Spleen (tissue), 7 donors: ENCODE measurements at regions not wholly inside any gene's neighbourhood (a gene's known extent, or its start where the extent isn't known, plus 50 kb on each side); places are given as distances from the start of the nearest gene placed in this dataset.

Experiments
- CTCF ChIP-seq, 11 experiments: fragments of 200-600 bp in 7 of 11; fragments of 450-650 bp in 4 of 11; sonication (generic) in 4 of 11; IDR thresholded peaks in 8 of 11; conservative IDR thresholded peaks in 3 of 11; 1 replicate in 7 of 11; 2 replicates in 4 of 11; pipeline versions ENCODE4 v1.4.0 to v1.8.0; 2016 to 2021; ENCODE audit warnings: antibody characterized with exemption in 11 of 11, inconsistent platforms in 4 of 11, mild to moderate bottlenecking in 1 of 11
- POLR2A ChIP-seq, 3 donors: fragments of 450-650 bp; IDR thresholded peaks; one replicate each; pipeline ENCODE4 v1.5.1; 2017; ENCODE audit warnings: antibody characterized with exemption in 3 of 3, mild to moderate bottlenecking in 1 of 3
- donor health status: DM: no; HTN: no; CAD: no; lungs with moderate emphysema.
- donor health status: DM: no; HTN: no; CAD: no.
- donor health status: DM: no; HTN: no; CAD: no.

- TF ChIP-seq CTCF (IDR thresholded peaks at IDR 0.05 in 8 of 11, conservative IDR thresholded peaks at IDR 0.05 in 3 of 11) (no peak), POLR2A (IDR thresholded peaks at IDR 0.05) (no peak)
Measured at GRCh38 chrX:40975951-40976350, 109.3 kb upstream of the USP9X start.
